GM19455 (cell line): ENCODE measurements at regions not wholly inside any gene's neighbourhood (a gene's known extent, or its start where the extent isn't known, plus 50 kb on each side); places are given as distances from the start of the nearest gene placed in this dataset.
"Not testable (repeated sequence)": the region's sequence is repeated elsewhere in the genome, so short reads cannot be mapped to it uniquely, and the experiment has no call there.

Source experiments
- ATAC-seq: cut with Tn5 transposase; IDR thresholded peaks from one replicate; pipeline ENCODE4 v1.9.1; 2021; ENCODE audit not compliant: unreplicated experiment

GRCh38 chr3:115251509-115251908, 104.4 kb upstream of the ZBTB20 start:
- ATAC-seq, result no peak

- no peak for ATAC-seq
Observed at GRCh38 chr3:115252679-115253078, 105.6 kb upstream of the ZBTB20 start.

GRCh38 chr3:115254492-115255196, 107.6 kb upstream of the ZBTB20 start:
- no peak for ATAC-seq

- no peak for ATAC-seq
Observed at GRCh38 chr3:115255197-115255585, 108.1 kb upstream of the ZBTB20 start.

GRCh38 chr3:115270849-115271248, 123.8 kb upstream of the ZBTB20 start:
- ATAC-seq, result no peak

GRCh38 chr3:115272036-115272824, 125.1 kb upstream of the ZBTB20 start:
- ATAC-seq, result no peak

- ATAC-seq, result no peak
Observed at GRCh38 chr3:115275896-115276295, 128.8 kb upstream of the ZBTB20 start.

GRCh38 chr3:115279939-115280338, 132.9 kb upstream of the ZBTB20 start:
- no peak for ATAC-seq

GRCh38 chr3:115280506-115280905, 133.4 kb upstream of the ZBTB20 start:
- no peak for ATAC-seq

- no peak for ATAC-seq
Observed at GRCh38 chr3:115281697-115282675, 134.9 kb upstream of the ZBTB20 start.

- ATAC-seq, result no peak
Observed at GRCh38 chr3:115284980-115285379, 137.9 kb upstream of the ZBTB20 start.

- no peak for ATAC-seq
Observed at GRCh38 chr3:115286529-115287197, 139.6 kb upstream of the ZBTB20 start.

GRCh38 chr3:115287198-115287597, 140.1 kb upstream of the ZBTB20 start:
- no peak for ATAC-seq

GRCh38 chr3:115292131-115292530, 145.0 kb upstream of the ZBTB20 start:
- no peak for ATAC-seq

GRCh38 chr3:115292677-115293165, 145.6 kb upstream of the ZBTB20 start:
- no peak for ATAC-seq

GRCh38 chr3:115293321-115293720, 146.2 kb upstream of the ZBTB20 start:
- ATAC-seq, result no peak

GRCh38 chr3:115301364-115301860, 154.3 kb upstream of the ZBTB20 start:
- ATAC-seq, result no peak

- not testable (repeated sequence) for ATAC-seq
Observed at GRCh38 chr3:115317953-115318352, 170.9 kb upstream of the ZBTB20 start.

GRCh38 chr3:115321400-115321805, 174.3 kb upstream of the ZBTB20 start:
- no peak for ATAC-seq

- no peak for ATAC-seq
Observed at GRCh38 chr3:115322901-115323300, 175.8 kb upstream of the ZBTB20 start.
